Retinal pigment epithelial cell (primary cell): ENCODE measurements at regions not wholly inside any gene's neighbourhood (a gene's known extent, or its start where the extent isn't known, plus 50 kb on each side); places are given as distances from the start of the nearest gene placed in this dataset.

Source experiments
- DNase-seq: peaks from one replicate; pipeline ENCODE4 v3.0.0-alpha.2; 2010; ENCODE audit warnings: low read depth
- H3K4me3 ChIP-seq: 2 replicates; pipeline ENCODE4 v1.5.1; 2011; ENCODE audit warnings: mild to moderate bottlenecking, low read length, control low read depth, moderate library complexity
- TF ChIP-seq, protein P1 (sequence below): conservative IDR thresholded peaks from 2 replicates; pipeline ENCODE4 v1.5.1; 2011; ENCODE audit warnings: low read depth, low read length, control low read depth, inconsistent platforms

DNA sequence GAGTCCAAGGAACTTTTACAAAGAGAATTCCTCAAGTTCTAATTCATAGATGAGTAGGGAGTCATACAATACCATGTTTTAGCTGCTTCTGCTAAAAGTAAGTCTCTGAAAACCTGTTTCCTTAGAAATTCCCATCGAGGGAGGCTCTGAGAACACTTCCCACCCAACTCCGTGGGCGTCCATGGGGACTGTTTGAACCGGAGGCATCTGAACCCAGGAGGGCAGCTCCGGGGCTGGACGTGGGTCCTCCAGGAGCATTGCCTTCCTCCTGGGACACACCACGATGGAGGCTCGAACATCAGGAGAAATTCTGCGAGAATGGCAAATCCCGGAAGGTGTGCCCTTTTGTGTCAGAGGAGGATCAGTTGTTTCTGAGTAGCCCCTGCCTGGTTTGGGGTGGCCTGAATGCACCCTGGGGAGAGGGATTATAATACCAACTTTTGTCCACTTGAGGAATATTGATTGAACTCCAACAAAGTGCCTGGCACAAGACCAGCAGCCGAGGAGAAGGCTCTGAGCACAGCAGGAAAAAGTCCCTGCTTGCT, 327.5 kb upstream of the SALL3 start:
- DNase-seq: no peak
- TF ChIP-seq, protein P1, sequence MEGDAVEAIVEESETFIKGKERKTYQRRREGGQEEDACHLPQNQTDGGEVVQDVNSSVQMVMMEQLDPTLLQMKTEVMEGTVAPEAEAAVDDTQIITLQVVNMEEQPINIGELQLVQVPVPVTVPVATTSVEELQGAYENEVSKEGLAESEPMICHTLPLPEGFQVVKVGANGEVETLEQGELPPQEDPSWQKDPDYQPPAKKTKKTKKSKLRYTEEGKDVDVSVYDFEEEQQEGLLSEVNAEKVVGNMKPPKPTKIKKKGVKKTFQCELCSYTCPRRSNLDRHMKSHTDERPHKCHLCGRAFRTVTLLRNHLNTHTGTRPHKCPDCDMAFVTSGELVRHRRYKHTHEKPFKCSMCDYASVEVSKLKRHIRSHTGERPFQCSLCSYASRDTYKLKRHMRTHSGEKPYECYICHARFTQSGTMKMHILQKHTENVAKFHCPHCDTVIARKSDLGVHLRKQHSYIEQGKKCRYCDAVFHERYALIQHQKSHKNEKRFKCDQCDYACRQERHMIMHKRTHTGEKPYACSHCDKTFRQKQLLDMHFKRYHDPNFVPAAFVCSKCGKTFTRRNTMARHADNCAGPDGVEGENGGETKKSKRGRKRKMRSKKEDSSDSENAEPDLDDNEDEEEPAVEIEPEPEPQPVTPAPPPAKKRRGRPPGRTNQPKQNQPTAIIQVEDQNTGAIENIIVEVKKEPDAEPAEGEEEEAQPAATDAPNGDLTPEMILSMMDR: no peak

DNA sequence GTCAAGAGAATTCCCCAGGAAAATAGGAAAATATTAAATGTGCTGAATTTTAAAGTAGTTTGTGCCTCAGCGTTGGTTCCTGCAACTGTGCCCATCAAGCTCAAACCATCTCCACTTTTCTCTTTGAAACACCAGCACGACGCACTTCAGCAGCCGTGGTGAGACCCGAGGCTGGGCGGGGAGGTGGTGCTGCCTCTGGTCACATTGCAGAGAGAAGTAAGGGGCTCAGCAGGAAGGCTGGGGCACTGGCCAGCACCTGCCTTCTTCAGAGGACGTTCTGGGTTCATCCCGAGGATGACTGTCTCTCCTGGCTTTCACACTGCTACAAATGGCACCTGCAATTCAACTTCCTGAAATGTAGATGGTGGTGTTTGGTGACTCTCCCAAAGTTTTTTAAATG, 323.7 kb upstream of the SALL3 start:
- TF ChIP-seq, protein P1: no peak
- no peak overlapping the region for H3K4me3 ChIP-seq
- DNase-seq: no peak

More for the DNA sequence above, 327.5 kb upstream of the SALL3 start:
- H3K4me3 ChIP-seq: no peak overlapping the region

- TF ChIP-seq, protein P1: no peak
- H3K4me3 ChIP-seq: no peak overlapping the region
- DNase-seq: no peak
Measured at GRCh38 chr18:78656346-78656925, 323.2 kb upstream of the SALL3 start.

- TF ChIP-seq, protein P1: no peak
- H3K4me3 ChIP-seq: no peak overlapping the region
- no peak for DNase-seq
Measured at GRCh38 chr18:78658531-78658930, 321.1 kb upstream of the SALL3 start.

DNA sequence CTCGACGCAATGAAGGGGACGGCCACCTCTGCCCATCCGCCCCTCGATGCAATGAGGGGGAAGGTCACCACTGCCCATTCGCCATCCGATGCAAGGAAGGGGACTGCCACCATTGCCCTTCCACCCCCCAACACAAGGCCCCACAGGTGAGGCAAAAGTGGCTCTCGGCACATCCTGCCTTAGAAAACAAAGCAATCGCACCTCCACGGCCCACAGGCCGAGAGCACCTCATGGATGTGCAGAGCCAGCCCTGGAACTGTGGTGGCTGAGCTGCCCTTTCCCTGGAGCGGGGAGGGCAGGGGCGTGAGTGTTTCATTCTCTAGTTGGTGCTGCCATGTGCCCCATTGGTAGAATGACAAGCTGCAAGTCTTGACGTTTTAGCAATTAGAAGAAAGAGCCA, 320.6 kb upstream of the SALL3 start:
- no peak for DNase-seq
- H3K4me3 ChIP-seq: no peak overlapping the region
- TF ChIP-seq, protein P1: no peak

- H3K4me3 ChIP-seq: no peak overlapping the region
- TF ChIP-seq, protein P1: no peak
- DNase-seq: no peak
Measured at GRCh38 chr18:78659748-78660147, 319.9 kb upstream of the SALL3 start.

DNA sequence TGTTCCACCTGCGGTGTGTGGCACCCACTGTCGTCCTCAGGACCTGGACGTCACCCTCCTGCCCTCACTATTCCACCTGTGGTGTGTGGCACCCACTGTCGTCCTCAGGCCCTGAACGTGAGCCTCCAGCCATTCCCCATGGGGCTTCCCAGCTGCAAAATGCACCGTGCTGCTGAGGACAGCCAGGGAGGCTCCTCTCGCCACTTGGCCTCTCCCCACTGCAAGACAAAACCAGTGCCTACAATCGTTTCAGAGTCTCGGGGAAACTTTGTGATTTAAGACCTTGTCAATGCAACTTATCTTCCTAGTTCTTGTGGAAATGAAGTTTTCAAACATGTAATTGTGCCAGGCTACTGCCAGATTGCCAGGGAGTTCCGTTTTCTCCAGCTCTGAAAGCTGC, 319.3 kb upstream of the SALL3 start:
- no peak overlapping the region for H3K4me3 ChIP-seq
- no peak for DNase-seq
- TF ChIP-seq, protein P1: no peak
